Mammary epithelial cell (primary cell): ENCODE measurements at regions not wholly inside any gene's neighbourhood (a gene's known extent, or its start where the extent isn't known, plus 50 kb on each side); places are given as distances from the start of the nearest gene placed in this dataset.

Source experiments
- EZH2 ChIP-seq: IDR thresholded peaks from 2 replicates; pipeline ENCODE4 v1.6.1; 2012; ENCODE audit warnings: low read length, inconsistent platforms, borderline replicate concordance
- TF ChIP-seq, protein P1 (sequence below), 2 donors: IDR thresholded peaks in 1 of 2; conservative IDR thresholded peaks in 1 of 2; 2 replicates each; pipeline ENCODE4 v1.5.1; 2011 to 2012; ENCODE audit warnings: inconsistent platforms in 2 of 2, low read length in 2 of 2, mild to moderate bottlenecking in 2 of 2, control low read depth in 1 of 2, low read depth in 1 of 2; ENCODE audit not compliant: insufficient read depth in 1 of 2; ENCODE audit errors: extremely low read depth in 1 of 2

GRCh38 chrX:8083286-8083685 lies 87.8 kb downstream of the VCX2 start:
- TF ChIP-seq, protein P1, sequence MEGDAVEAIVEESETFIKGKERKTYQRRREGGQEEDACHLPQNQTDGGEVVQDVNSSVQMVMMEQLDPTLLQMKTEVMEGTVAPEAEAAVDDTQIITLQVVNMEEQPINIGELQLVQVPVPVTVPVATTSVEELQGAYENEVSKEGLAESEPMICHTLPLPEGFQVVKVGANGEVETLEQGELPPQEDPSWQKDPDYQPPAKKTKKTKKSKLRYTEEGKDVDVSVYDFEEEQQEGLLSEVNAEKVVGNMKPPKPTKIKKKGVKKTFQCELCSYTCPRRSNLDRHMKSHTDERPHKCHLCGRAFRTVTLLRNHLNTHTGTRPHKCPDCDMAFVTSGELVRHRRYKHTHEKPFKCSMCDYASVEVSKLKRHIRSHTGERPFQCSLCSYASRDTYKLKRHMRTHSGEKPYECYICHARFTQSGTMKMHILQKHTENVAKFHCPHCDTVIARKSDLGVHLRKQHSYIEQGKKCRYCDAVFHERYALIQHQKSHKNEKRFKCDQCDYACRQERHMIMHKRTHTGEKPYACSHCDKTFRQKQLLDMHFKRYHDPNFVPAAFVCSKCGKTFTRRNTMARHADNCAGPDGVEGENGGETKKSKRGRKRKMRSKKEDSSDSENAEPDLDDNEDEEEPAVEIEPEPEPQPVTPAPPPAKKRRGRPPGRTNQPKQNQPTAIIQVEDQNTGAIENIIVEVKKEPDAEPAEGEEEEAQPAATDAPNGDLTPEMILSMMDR (conservative IDR thresholded peaks at IDR 0.05 in 1 of 2, IDR thresholded peaks at IDR 0.05 in 1 of 2; ENCODE audit: extremely low read depth in 1 of 2, insufficient read depth in 1 of 2, low read depth in 1 of 2, low read length in 2 of 2): no peak
- TF ChIP-seq EZH2: no peak
